Thoracic aorta (tissue), 2 donors: ENCODE measurements at regions not wholly inside any gene's neighbourhood (a gene's known extent, or its start where the extent isn't known, plus 50 kb on each side); places are given as distances from the start of the nearest gene placed in this dataset.

Source experiments
- ATAC-seq: fragments of 150-250 bp; one replicate; pipeline ENCODE4 v1.8.0; 2017; ENCODE audit warnings: low read depth; ENCODE audit not compliant: insufficient number of reproducible peaks, low FRiP score
- DNase-seq: peaks from one replicate; pipeline ENCODE4 v3.0.0-alpha.2; 2020; ENCODE audit warnings: low spot score
- H3K27ac ChIP-seq, 2 donors: fragments of 200-600 bp; sonication (generic); 1 replicate in 1 of 2; 2 replicates in 1 of 2; pipeline ENCODE4 v1.5.1; 2016; ENCODE audit warnings: mild to moderate bottlenecking in 2 of 2, moderate library complexity in 2 of 2
- H3K27me3 ChIP-seq: fragments of 200-600 bp; sonication (generic); replicated peaks from 2 replicates; pipeline ENCODE4 v1.6.0; 2016; ENCODE audit warnings: mild to moderate bottlenecking; ENCODE audit not compliant: insufficient read depth
- H3K36me3 ChIP-seq: fragments of 200-600 bp; sonication (generic); one replicate; pipeline ENCODE4 v1.5.1; 2016
- H3K4me1 ChIP-seq, 2 donors: fragments of 200-600 bp; sonication (generic); 1 replicate in 1 of 2; 2 replicates in 1 of 2; pipeline versions ENCODE4 v1.5.1 to v1.6.0; 2016; ENCODE audit warnings: low read depth in 2 of 2, mild to moderate bottlenecking in 1 of 2; ENCODE audit not compliant: control insufficient read depth in 1 of 2
- H3K4me3 ChIP-seq: fragments of 200-600 bp; sonication (generic); 2 replicates; pipeline ENCODE4 v1.5.1; 2016; ENCODE audit warnings: mild to moderate bottlenecking
- H3K9me3 ChIP-seq: fragments of 200-600 bp; sonication (generic); 2 replicates; pipeline ENCODE4 v1.5.1; 2016
- CTCF ChIP-seq: fragments of 200-600 bp; sonication (generic); IDR thresholded peaks from one replicate; pipeline ENCODE4 v1.5.1; 2019; ENCODE audit warnings: antibody characterized with exemption

- no peak overlapping the region for H3K27ac ChIP-seq
- H3K36me3 ChIP-seq = no peaks in the 10 kb centered on the region
- peaks cover 4% of the 10 kb centered on the region for H3K9me3 ChIP-seq
- no peaks in the 10 kb centered on the region for H3K27me3 ChIP-seq
- DNase-seq = no peak
- no peaks in the 10 kb centered on the region for H3K4me1 ChIP-seq
- H3K4me3 ChIP-seq = no peak overlapping the region
- no peak for ATAC-seq
- TF ChIP-seq CTCF = no peak
Measured at GRCh38 chr5:166959766-166960165, 1331.7 kb upstream of the WWC1 start.

- no peaks in the 10 kb centered on the region for H3K36me3 ChIP-seq
- no peak for DNase-seq
- H3K9me3 ChIP-seq = peaks cover 4% of the 10 kb centered on the region
- no peaks in the 10 kb centered on the region for H3K27me3 ChIP-seq
- no peaks in the 10 kb centered on the region for H3K4me1 ChIP-seq
- no peak overlapping the region for H3K27ac ChIP-seq
- H3K4me3 ChIP-seq = no peak overlapping the region
- no peak for TF ChIP-seq CTCF
- ATAC-seq = no peak
Measured at GRCh38 chr5:166961028-166961427, 1330.4 kb upstream of the WWC1 start.

GRCh38 chr5:166961913-166962312 is 1329.5 kb upstream of the WWC1 start:
- no peak overlapping the region for H3K4me3 ChIP-seq
- no peak for TF ChIP-seq CTCF
- no peak for DNase-seq
- peaks cover 4% of the 10 kb centered on the region for H3K9me3 ChIP-seq
- no peaks in the 10 kb centered on the region for H3K27me3 ChIP-seq
- H3K27ac ChIP-seq = no peak overlapping the region
- no peaks in the 10 kb centered on the region for H3K4me1 ChIP-seq
- H3K36me3 ChIP-seq = no peaks in the 10 kb centered on the region
- no peak for ATAC-seq

- TF ChIP-seq CTCF = no peak
- ATAC-seq (no peak), DNase-seq (no peak)
- no peak overlapping the region for H3K27ac ChIP-seq
- H3K27me3 ChIP-seq = no peaks in the 10 kb centered on the region
- H3K9me3 ChIP-seq = peaks cover 4% of the 10 kb centered on the region
- no peak overlapping the region for H3K4me3 ChIP-seq
- no peaks in the 10 kb centered on the region for H3K4me1 ChIP-seq
- H3K36me3 ChIP-seq = no peaks in the 10 kb centered on the region
Measured at GRCh38 chr5:166962461-166962860, 1329.0 kb upstream of the WWC1 start.

GRCh38 chr5:166963596-166963995 is 1327.8 kb upstream of the WWC1 start:
- no peaks in the 10 kb centered on the region for H3K27me3 ChIP-seq
- no peak for ATAC-seq

More at GRCh38 chr5:166963596-166963995, 1327.8 kb upstream of the WWC1 start:
- no peaks in the 10 kb centered on the region for H3K4me1 ChIP-seq
- H3K27ac ChIP-seq = no peak overlapping the region
- H3K9me3 ChIP-seq = peaks cover 4% of the 10 kb centered on the region
- no peak for TF ChIP-seq CTCF
- H3K4me3 ChIP-seq = no peak overlapping the region
- DNase-seq = no peak
- H3K36me3 ChIP-seq = no peaks in the 10 kb centered on the region
